ENCODE measurements at regions not wholly inside any gene's neighbourhood (a gene's known extent, or its start where the extent isn't known, plus 50 kb on each side); places are given as distances from the start of the nearest gene placed in this dataset.

DNA sequence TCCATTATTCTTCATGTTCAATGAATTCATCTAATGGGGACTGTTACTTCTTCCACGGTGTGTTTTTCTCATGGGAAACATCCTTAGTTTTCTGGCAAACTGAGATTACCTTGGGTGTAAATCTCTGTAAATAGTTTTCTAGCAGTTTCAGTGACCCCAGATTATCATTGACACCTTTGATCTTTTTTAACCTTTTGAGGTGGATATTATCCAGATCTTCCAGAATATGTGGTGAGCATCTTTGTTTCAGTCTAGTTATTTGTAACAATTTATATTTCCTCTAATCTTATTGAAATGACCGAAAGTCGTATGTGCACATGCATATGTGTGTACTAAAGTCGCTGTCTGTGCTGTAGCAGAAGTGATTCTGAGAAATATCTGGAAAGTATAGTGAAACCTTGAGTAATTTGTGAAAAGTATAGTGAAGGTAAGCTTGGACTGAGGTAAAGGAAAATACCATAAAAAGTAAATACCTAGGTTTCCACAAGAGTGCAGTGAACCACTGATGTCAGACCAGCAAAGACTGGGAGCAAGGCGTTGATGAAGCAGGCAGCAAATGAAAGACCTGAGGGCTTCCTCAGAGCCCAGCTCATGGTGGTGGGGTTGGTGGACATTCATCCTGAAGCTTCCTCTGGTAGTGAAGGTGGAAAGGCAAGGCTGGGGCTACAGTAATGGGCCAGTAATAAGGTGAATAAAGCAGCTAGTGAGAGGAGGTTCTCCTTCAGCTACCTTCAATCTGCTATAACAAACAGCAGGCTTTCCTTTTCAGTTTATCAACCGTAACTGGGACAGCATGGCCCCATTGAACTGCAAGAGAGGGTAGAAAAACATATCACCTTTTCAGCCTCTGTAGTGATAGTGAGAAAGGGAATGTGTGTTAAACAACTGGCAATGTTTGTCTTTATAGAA is 480.2 kb upstream of the FBXO33 start:
- DNase-seq (ENCODE audit: extremely low read depth in 1 of 11, low read depth in 9 of 11, low spot score in 4 of 11): no peak

- no peak for DNase-seq (ENCODE audit: extremely low read depth in 1 of 11, low read depth in 9 of 11, low spot score in 4 of 11)
These were observed 465.4 kb upstream of the FBXO33 start for GRCh38 chr14:39897657-39898056.

DNA sequence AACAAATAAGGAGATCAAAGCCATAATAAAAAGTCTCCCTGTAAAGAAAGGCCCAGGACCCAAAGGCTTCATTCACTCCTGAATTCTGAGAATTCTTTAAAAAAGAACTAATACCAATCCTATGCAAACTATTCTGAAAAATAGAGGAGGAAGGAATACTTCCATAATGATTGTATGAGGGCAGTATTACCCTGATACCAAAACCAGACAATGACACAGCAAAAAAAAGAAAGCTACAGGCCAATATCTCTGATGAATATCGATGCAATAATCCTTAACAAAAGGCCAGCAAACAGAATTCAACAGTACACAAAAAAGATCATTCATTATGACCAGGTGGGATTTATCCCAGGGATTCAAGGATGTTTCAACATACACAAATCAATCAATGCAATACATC is 457.8 kb upstream of the FBXO33 start:
- DNase-seq (ENCODE audit: extremely low read depth in 1 of 11, low read depth in 9 of 11, low spot score in 4 of 11): no peak

DNA sequence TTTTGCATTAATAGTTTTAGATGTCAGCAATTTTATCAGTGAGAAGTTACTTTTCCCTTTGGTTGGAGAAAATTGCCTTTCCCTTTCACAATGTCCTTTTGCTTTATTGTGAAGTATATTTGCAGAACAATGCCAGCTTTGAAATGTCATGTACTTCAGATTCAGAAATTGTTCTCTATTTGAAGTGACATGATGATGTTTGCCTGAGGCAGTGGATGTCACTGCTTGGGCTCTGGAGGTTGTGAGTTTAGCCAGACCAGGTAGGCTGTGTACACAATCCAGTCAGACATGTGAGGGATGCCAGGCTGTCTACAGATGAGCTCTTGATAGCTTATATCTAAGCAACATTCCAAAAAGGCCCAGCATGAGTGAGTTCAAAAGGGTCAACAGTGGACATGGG is 451.9 kb upstream of the FBXO33 start:
- no peak for DNase-seq (ENCODE audit: extremely low read depth in 1 of 11, low read depth in 9 of 11, low spot score in 4 of 11)

DNA sequence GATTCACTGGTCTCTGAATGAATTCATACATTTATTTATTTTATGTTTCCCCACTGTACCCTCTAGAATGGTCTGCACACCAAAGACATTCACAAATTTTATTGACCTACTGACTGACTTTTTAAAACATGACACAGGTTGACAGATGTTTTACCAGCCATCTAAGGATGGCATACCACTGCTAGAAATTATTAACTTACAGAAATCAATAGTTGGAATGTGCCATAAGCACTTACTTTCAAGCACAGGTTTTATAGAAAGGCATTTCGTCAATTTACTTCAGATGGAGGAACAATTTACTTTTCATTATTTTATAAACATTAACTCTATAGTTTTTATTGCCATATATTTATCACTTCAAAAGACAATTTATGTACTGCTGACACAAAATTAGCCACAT is 448.7 kb upstream of the FBXO33 start:
- DNase-seq (ENCODE audit: extremely low read depth in 1 of 11, low read depth in 9 of 11, low spot score in 4 of 11): no peak

DNA sequence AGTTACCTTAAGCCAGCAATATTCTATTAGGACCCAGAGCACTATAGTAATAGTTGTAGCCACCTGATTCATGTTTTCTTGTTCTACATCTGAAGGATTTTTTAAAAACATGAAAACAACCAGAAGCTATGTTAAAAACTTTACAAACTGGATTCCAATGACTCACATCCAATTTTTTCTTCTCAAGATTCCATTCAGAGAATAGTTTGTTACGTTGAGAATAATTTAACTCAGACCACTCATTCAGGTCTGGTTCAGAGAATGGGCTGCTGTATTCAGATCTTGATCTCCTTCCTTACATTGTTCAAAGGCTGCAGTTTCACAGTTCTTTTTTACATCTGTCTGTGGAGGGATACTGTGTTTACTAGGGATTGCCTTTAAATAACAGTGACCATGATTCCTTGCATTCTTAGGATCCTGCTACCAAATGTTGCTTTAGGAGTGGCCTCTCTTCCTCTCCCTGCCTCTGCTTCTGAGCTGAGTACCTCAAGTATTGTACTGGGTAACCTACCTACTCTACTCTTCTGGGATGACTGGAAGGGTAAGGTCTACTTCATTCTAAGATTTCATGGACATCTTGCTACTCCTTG is 448.0 kb upstream of the FBXO33 start:
- no peak for DNase-seq (ENCODE audit: extremely low read depth in 1 of 11, low read depth in 9 of 11, low spot score in 4 of 11)

DNA sequence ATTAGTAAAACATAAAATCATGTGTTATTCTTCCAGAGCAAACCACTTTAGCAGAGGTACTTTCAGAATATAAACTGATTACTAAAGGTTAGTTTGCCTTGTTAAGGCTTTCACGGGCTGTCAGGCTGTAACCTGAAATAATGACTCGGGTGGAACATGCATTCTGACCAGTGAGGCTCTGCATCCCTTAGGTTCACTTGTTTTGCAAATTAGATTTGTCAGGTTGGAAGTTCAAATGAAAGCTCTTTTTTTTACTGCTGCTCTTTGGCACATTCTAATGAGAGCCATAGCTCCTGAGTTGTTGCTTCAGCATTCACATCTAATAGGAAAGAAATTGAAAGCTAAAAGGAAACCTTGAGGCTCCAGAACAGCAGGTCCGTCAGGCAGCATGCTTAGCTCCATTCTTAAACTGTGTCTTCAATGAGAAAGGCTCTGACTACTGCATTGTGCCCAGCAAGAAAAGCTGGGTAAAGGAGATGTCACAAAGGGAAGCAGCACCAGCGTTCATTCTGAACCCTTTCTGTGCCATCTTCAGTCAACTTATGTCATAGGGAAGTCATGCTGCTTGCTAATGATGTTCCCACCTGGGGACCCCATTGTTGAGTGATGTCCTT is 445.5 kb upstream of the FBXO33 start:
- no peak for DNase-seq (ENCODE audit: extremely low read depth in 1 of 11, low read depth in 9 of 11, low spot score in 4 of 11)

DNA sequence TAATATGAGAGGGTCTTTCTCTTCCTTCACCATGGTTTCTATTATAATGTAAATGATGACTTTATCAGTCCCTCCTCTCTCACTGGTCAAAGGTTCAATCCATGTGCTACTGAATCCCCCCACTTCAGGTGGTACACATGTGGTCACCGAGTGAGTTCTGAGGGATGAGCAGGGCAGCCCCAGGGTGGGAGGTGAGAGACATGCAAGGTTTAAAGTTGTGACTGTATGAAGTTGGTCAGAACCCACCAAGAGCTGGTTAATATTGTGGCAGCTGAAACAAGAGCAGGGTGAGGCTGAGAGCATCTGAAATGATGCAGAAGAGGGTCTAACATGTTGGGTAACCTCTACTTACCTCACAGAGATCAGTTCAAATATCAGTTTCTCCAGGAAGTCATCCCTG is 444.7 kb upstream of the FBXO33 start:
- DNase-seq (ENCODE audit: extremely low read depth in 1 of 11, low read depth in 9 of 11, low spot score in 4 of 11): no peak

GRCh38 chr14:39875028-39875427 is 442.8 kb upstream of the FBXO33 start:
- DNase-seq (ENCODE audit: extremely low read depth in 1 of 11, low read depth in 9 of 11, low spot score in 4 of 11): no peak

DNA sequence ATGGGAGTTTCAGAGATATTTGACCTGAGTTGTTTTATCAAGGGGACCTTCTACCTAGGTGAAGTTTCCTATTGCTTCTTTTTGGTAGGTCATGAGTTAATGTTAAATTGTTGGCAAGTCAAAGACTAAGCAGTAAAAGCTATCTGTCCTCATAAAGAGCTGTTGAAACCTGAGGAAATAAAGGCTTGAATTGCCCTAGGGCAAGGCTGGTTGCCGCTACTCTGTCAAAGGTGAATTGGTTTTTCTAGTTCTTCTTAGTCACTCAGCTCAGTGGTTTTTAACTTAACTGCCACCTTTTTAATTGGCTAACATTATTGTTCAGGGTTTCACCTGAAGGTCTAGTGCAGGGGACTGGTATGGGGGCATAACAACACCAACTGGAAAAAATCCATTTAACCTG is 441.6 kb upstream of the FBXO33 start:
- no peak for DNase-seq (ENCODE audit: extremely low read depth in 1 of 11, low read depth in 9 of 11, low spot score in 4 of 11)

DNA sequence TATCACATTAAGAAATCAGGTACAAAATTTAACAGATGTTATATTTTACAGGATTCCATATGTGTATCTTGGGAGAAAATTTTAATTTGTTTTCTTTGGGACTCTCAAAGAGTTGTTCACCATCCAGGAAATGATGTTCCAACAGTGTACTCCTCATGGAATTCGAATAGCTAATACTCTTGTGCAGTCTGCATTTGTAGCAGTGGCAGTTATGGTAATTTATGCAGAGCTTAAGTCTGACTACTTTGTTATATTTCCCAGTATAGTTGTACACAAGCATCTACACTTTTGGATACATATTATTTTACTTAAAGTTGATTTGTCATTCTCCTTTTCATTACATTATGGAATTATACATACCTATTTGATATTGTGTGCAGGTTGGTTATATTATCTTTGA is 436.7 kb upstream of the FBXO33 start:
- DNase-seq (ENCODE audit: extremely low read depth in 1 of 11, low read depth in 9 of 11, low spot score in 4 of 11): no peak

DNA sequence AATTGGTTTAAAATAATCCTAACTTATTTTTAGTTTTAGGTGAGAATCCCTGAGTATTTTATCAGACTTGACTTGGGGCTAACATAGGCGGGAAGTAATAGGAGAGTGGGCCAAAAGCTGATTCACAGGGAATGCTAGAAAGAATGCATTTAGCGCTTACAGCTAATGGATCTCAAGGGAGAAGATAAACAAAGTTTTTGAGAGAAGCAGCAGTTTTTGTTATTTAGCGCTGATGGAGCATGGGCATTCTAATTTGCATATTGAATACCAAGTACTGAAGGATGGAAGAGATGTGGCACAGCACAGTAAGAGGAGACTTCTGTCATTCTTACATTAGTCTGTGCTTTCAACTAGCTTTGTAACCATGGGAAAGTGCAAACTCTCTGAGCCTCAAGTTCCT is 436.0 kb upstream of the FBXO33 start:
- DNase-seq (ENCODE audit: extremely low read depth in 1 of 11, low read depth in 9 of 11, low spot score in 4 of 11): no peak

DNA sequence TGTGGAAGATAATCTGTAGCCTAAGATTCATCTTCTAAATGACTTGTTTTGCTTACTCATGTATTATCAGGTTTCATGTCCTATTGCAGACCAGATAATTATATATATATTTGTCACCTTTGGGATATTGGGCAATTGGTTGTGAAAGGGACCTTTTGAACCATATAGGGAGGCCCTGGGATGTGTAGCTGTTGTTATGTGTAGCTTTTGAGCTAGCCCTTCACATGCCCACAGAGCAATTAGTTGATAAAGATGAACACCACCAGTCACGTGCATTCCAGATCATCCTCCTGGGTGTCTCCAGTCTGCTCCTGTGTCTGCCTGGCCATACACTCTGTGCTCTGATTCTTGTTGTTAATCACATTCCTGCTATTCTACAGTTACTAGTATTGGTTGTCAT is 431.2 kb upstream of the FBXO33 start:
- no peak for DNase-seq (ENCODE audit: extremely low read depth in 1 of 11, low read depth in 9 of 11, low spot score in 4 of 11)

GRCh38 chr14:39861696-39862095 is 429.5 kb upstream of the FBXO33 start:
- DNase-seq (ENCODE audit: extremely low read depth in 1 of 11, low read depth in 9 of 11, low spot score in 4 of 11): no peak

- no peak for DNase-seq (ENCODE audit: extremely low read depth in 1 of 11, low read depth in 9 of 11, low spot score in 4 of 11)
These were observed 429.0 kb upstream of the FBXO33 start for GRCh38 chr14:39861229-39861600.

DNA sequence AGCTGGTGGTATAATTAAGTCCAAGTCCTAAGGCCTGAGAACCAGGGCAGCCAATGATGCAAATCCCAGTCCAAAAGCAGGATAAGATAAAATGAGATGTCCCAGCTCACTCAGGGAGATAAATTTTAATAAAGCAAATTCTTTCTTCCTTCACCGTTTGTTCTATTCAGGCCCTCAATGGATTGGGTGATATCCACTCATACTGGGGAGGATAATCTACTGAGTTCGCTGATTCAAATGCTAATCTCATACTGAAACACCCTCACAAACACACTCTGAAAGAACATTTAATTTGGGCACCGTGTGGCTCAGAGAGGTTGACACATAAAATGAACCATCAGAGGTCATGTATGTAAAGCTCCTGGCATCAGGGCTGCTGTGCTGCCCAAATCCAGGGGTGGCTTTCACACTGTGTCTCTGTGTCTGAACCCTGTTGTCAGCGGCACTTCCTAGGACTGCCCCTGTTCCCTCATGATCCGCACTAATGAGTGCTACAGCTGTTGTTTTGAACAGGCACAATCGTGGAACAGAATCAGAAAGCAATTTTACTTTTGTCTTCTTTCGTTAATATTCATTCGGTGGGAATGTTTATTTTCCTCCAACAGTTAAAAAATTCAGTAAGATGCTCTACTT is 428.5 kb upstream of the FBXO33 start:
- no peak for DNase-seq (ENCODE audit: extremely low read depth in 1 of 11, low read depth in 9 of 11, low spot score in 4 of 11)

DNA sequence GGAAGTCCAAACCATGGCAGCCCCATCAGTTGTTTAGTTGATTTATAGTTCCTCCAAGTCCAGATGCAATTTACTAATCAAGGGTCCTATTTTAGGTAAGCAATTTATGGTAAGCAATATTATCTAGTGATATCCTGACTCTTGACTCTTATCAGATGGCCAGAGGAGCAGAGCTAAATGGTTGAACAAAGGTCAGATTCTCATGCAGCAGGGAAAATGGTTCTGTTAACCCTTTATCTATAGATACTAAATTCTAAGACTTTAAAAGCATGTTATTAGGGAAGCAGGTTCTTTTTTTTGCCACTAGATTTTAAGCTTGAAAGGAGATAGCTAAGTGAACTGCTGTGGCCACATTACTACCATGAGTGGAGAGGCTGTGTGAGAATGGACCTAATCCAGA is 427.1 kb upstream of the FBXO33 start:
- no peak for DNase-seq (ENCODE audit: extremely low read depth in 1 of 11, low read depth in 9 of 11, low spot score in 4 of 11)

- no peak for DNase-seq (ENCODE audit: extremely low read depth in 1 of 11, low read depth in 9 of 11, low spot score in 4 of 11)
These were observed 425.3 kb upstream of the FBXO33 start for GRCh38 chr14:39857376-39858055.

DNA sequence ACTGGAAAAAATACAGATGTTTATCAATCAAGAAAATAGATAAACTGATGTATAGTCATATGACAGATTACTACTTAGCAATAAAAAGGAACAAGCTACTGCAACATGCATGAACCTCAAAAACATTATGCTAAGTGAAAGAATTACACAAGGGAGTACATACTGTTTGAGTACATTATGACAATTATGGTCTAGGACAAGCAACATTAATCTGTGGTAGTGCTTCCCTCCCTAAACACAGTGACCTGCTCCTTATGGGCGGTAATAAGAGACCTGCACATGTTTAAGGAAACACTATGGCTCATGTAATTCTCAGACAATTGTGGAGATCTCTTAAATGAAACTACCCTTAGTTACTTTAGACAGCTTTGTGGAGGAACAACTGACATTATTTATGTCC is 421.2 kb upstream of the FBXO33 start:
- no peak for DNase-seq (ENCODE audit: extremely low read depth in 1 of 11, low read depth in 9 of 11, low spot score in 4 of 11)

DNA sequence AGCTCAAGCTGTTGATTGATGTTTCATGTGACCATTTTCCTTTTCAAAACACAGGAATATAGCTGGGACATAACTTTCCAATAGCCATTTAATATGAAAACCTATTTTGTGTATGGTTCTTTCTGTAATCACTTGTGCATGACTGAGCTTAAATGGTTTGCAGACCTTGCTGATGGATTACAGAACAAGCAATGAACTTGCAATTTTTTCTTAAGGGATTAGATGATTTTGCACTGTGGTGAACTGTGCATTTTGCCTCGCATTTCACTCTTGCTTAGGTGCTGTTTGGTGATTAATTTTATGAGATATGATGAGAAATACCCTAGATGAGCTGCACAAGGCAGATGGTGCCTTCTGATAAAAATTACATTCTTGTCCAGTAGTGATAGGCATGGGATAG is 419.0 kb upstream of the FBXO33 start:
- no peak for DNase-seq (ENCODE audit: extremely low read depth in 1 of 11, low read depth in 9 of 11, low spot score in 4 of 11)

All from renal cortex interstitium (tissue), 11 donors.